B cell (primary cell): ENCODE measurements at regions not wholly inside any gene's neighbourhood (a gene's known extent, or its start where the extent isn't known, plus 50 kb on each side); places are given as distances from the start of the nearest gene placed in this dataset.

Experiments used
- ATAC-seq: fragments of 200-7000 bp; cut with Tn5 transposase; one replicate; pipeline ENCODE4 v1.10.0; 2021; ENCODE audit warnings: low read depth, mild to moderate bottlenecking, moderate number of reproducible peaks, moderate library complexity
- CTCF ChIA-PET: fragments of 350-600 bp; sonication (Branson Sonifier 250); formaldehyde crosslinking; loops from one replicate; lab custom pipeline; 2021; ENCODE audit warnings: antibody characterized with exemption, inconsistent platforms; lab: Charles Lee
- POLR2A ChIA-PET: fragments of 350-600 bp; sonication (Branson Sonifier 250); formaldehyde crosslinking; loops from one replicate; lab custom pipeline; 2021; ENCODE audit warnings: antibody characterized with exemption; lab: Charles Lee
- DNase-seq: peaks from one replicate; pipeline ENCODE4 v3.0.0; 2013
- H2AFZ ChIP-seq: 2 replicates; pipeline ENCODE4 v1.6.1; 2012; ENCODE audit warnings: mild to moderate bottlenecking, low read depth, low read length; ENCODE audit not compliant: insufficient read depth, poor library complexity, severe bottlenecking
- H3K27ac ChIP-seq, 2 donors: 1 replicate in 1 of 2; 2 replicates in 1 of 2; pipeline ENCODE4 v1.5.1; 2012 to 2013; ENCODE audit warnings: low read length in 2 of 2, mild to moderate bottlenecking in 2 of 2, moderate library complexity in 1 of 2
- H3K27me3 ChIP-seq, 4 experiments: fragments of 200-600 bp in 1 of 4; sonication (generic) in 1 of 4; replicated peaks in 1 of 4; 1 replicate in 2 of 4; 2 replicates in 2 of 4; pipeline versions ENCODE4 v1.6.1 to v1.7.0; 2013 to 2016; ENCODE audit warnings: low read length in 3 of 4, mild to moderate bottlenecking in 2 of 4, mixed read lengths in 1 of 4, moderate library complexity in 1 of 4; ENCODE audit not compliant: insufficient read depth in 4 of 4, control insufficient read depth in 3 of 4; ENCODE audit errors: control extremely low read depth in 1 of 4
- H3K36me3 ChIP-seq, 2 experiments: replicated peaks in 1 of 2; 1 replicate in 1 of 2; 2 replicates in 1 of 2; pipeline versions ENCODE4 v1.6.1 to v1.7.1; 2013; ENCODE audit warnings: low read length in 1 of 2; ENCODE audit not compliant: insufficient read depth in 2 of 2, control insufficient read depth in 1 of 2; ENCODE audit errors: control extremely low read depth in 1 of 2, extremely low read depth in 1 of 2
- H3K4me1 ChIP-seq, 2 donors: fragments of 200-600 bp in 1 of 2; sonication (generic) in 1 of 2; 1 replicate in 1 of 2; 2 replicates in 1 of 2; pipeline versions ENCODE4 v1.5.1 to v1.6.1; 2013 to 2017; ENCODE audit warnings: low read length in 2 of 2; ENCODE audit not compliant: control insufficient read depth in 2 of 2, insufficient read depth in 2 of 2
- H3K4me2 ChIP-seq: replicated peaks from 2 replicates; pipeline ENCODE3; 2012; ENCODE audit warnings: mild to moderate bottlenecking, low read depth, low read length; ENCODE audit not compliant: poor library complexity, severe bottlenecking
- H3K4me3 ChIP-seq, 5 experiments: fragments of 200-600 bp in 1 of 5; sonication (generic) in 1 of 5; 1 replicate in 3 of 5; 2 replicates in 2 of 5; pipeline versions ENCODE4 v1.5.1 to v1.7.0; 2011 to 2016; ENCODE audit warnings: low read length in 4 of 5, mild to moderate bottlenecking in 4 of 5, low read depth in 2 of 5, control low read depth in 1 of 5, moderate library complexity in 1 of 5; ENCODE audit not compliant: insufficient read depth in 1 of 5; ENCODE audit errors: control extremely low read depth in 1 of 5, extremely low read depth in 1 of 5
- H3K79me2 ChIP-seq: fragments of 200-600 bp; sonication (generic); one replicate; pipeline ENCODE4 v1.6.0; 2016; ENCODE audit warnings: low read length; ENCODE audit not compliant: control insufficient read depth, insufficient read depth
- H3K9ac ChIP-seq: fragments of 200-600 bp; sonication (generic); 2 replicates; pipeline ENCODE4 v1.6.1; 2017; ENCODE audit warnings: mild to moderate bottlenecking, low read length, moderate library complexity
- H3K9me3 ChIP-seq, 3 donors: one replicate each; pipeline versions ENCODE4 v1.6.1 to v1.7.1; 2013; ENCODE audit warnings: low read length in 2 of 3; ENCODE audit not compliant: control insufficient read depth in 2 of 3, insufficient read depth in 1 of 3; ENCODE audit errors: control extremely low read depth in 1 of 3
- H4K20me1 ChIP-seq: 2 replicates; pipeline ENCODE4 v1.6.0; 2012; ENCODE audit warnings: mild to moderate bottlenecking, low read length; ENCODE audit not compliant: insufficient read depth, control insufficient read depth, poor library complexity, severe bottlenecking
- H3K27ac Mint-ChIP-seq: one replicate; pipeline ENCODE4 v1.8.0; 2021; ENCODE audit warnings: mixed read lengths
- H3K27me3 Mint-ChIP-seq: one replicate; pipeline ENCODE4 v1.8.0; 2021; ENCODE audit warnings: mixed read lengths
- H3K4me1 Mint-ChIP-seq: one replicate; pipeline ENCODE4 v1.8.0; 2021; ENCODE audit warnings: mixed read lengths
- H3K4me3 Mint-ChIP-seq: one replicate; pipeline ENCODE4 v1.8.0; 2021; ENCODE audit warnings: mixed read lengths
- H3K9me3 Mint-ChIP-seq: one replicate; pipeline ENCODE4 v1.8.0; 2022; ENCODE audit warnings: mixed read lengths; ENCODE audit not compliant: insufficient read depth
- CTCF ChIP-seq: fragments of 200-600 bp; IDR thresholded peaks from one replicate; pipeline ENCODE4 v1.8.0; 2022; ENCODE audit warnings: antibody characterized with exemption, mild to moderate bottlenecking
- EZH2 ChIP-seq: IDR thresholded peaks from 2 replicates; pipeline ENCODE4 v1.6.1; 2012; ENCODE audit warnings: borderline replicate concordance, low read depth, mild to moderate bottlenecking, moderate library complexity, low read length; ENCODE audit not compliant: insufficient read depth, poor library complexity, severe bottlenecking
- WGBS: methylation state at CpG from one replicate; pipeline ENCODE4 v1.1.5; 2013; ENCODE audit warnings: missing lambda C conversion rate; ENCODE audit not compliant: insufficient coverage; 5-methylcytosine and 5-hydroxymethylcytosine counted together
- intact Hi-C: fragments of 100-400 bp; cut with micrococcal nuclease; formaldehyde crosslinking; loops from one replicate; pipeline ENCODE4 v1.10.0; 2022

GRCh38 chr9:78130004-78130403, 98.4 kb upstream of the GNAQ start:
- H3K4me1 Mint-ChIP-seq: peaks cover 7% of the 10 kb centered on the region
- H3K27me3 Mint-ChIP-seq: peaks cover 35% of the 10 kb centered on the region
- Histone ChIP-seq H3K36me3 (no peaks in the 10 kb centered on the region), H3K9me3 (no peaks in the 10 kb centered on the region), H3K79me2 (no peaks in the 10 kb centered on the region), H3K4me3 (no peak overlapping the region), H3K4me2 (no peak overlapping the region), H3K4me1 (peaks cover 0 to 5% of the 10 kb centered on the region in 2 donors), H3K27ac (no peak overlapping the region), H4K20me1 (no peaks in the 10 kb centered on the region), H2AFZ (no peak overlapping the region), H3K9ac (no peak overlapping the region), H3K27me3 (peaks cover 0 to 28% (median 21%) of the 10 kb centered on the region in 4 experiments)
- ChIA-PET POLR2A (no interaction called here), CTCF (no interaction called here)
- TF ChIP-seq CTCF (no peak), EZH2 (no peak)
- no peaks in the 10 kb centered on the region for H3K9me3 Mint-ChIP-seq
- WGBS: 100% methylated on average over 5 of the region's 6 CpGs
- DNase-seq: no peak
- intact Hi-C loops: no loop called here
- H3K27ac Mint-ChIP-seq: no peak overlapping the region
- no peak for ATAC-seq
- no peak overlapping the region for H3K4me3 Mint-ChIP-seq

- Histone ChIP-seq H3K27me3 (peaks cover 0 to 35% (median 31%) of the 10 kb centered on the region in 4 experiments), H3K4me3 (no peak overlapping the region), H3K9ac (no peak overlapping the region), H3K4me1 (peaks cover 0 to 3% of the 10 kb centered on the region in 2 donors), H3K9me3 (peaks cover 0 to 4% (median 0%) of the 10 kb centered on the region in 3 donors), H4K20me1 (no peaks in the 10 kb centered on the region), H3K4me2 (no peak overlapping the region), H3K27ac (no peak overlapping the region), H3K79me2 (no peaks in the 10 kb centered on the region), H2AFZ (no peak overlapping the region), H3K36me3 (no peaks in the 10 kb centered on the region)
- Mint-ChIP-seq H3K27me3 (peaks cover 52% of the 10 kb centered on the region), H3K9me3 (no peaks in the 10 kb centered on the region), H3K4me3 (no peak overlapping the region), H3K4me1 (peaks cover 3% of the 10 kb centered on the region), H3K27ac (no peak overlapping the region)
- ChIA-PET CTCF (interaction anchor here (1.2 kb wide), 1 partner anchor 13 kb away, joined by 3 read pairs; no protein-coding TSS in a partner anchor), POLR2A (no interaction called here)
- ATAC-seq: no peak
- intact Hi-C loops: loop anchor here (10.0 kb wide), 1 partner anchor 673 kb away; no protein-coding TSS in a partner anchor
- TF ChIP-seq EZH2 (no peak), CTCF (no peak)
- DNase-seq: no peak
- no CpG with 5 or more reads among the region's 5 CpGs for WGBS
Measured at GRCh38 chr9:78127279-78128225, 95.9 kb upstream of the GNAQ start.
